Astrocyte (in vitro differentiated cells and primary cell): ENCODE measurements at regions not wholly inside any gene's neighbourhood (a gene's known extent, or its start where the extent isn't known, plus 50 kb on each side); places are given as distances from the start of the nearest gene placed in this dataset.

Experiments used
- DNase-seq: peaks from one replicate; pipeline ENCODE4 v3.0.0-alpha.2; 2010; ENCODE audit warnings: low read depth
- FAIRE-seq: peaks from 2 replicates; lab custom pipeline; 2011; peaks lifted over from hg19 to GRCh38; lab: Jason Lieb, UNC
- H2AFZ ChIP-seq: 2 replicates; pipeline ENCODE4 v1.6.0; 2012; ENCODE audit warnings: low read depth, low read length, inconsistent platforms
- H3K27ac ChIP-seq: 2 replicates; pipeline ENCODE4 v1.5.1; 2011; ENCODE audit warnings: low read depth, low read length, inconsistent platforms
- H3K27me3 ChIP-seq: 2 replicates; pipeline ENCODE4 v1.6.0; 2011; ENCODE audit warnings: low read length, inconsistent platforms; ENCODE audit not compliant: insufficient read depth
- H3K36me3 ChIP-seq: 2 replicates; pipeline ENCODE4 v1.5.1; 2011; ENCODE audit warnings: low read length, inconsistent platforms; ENCODE audit not compliant: insufficient read depth
- H3K4me1 ChIP-seq: 2 replicates; pipeline ENCODE4 v1.5.1; 2011; ENCODE audit warnings: low read length, inconsistent platforms; ENCODE audit not compliant: insufficient read depth
- H3K4me2 ChIP-seq: 2 replicates; pipeline ENCODE4 v1.6.0; 2012; ENCODE audit warnings: low read length, inconsistent platforms
- H3K4me3 ChIP-seq: 2 replicates; pipeline ENCODE4 v1.5.1; 2011; ENCODE audit warnings: low read depth, mild to moderate bottlenecking, low read length, inconsistent platforms; ENCODE audit not compliant: insufficient read depth
- H3K79me2 ChIP-seq: 2 replicates; pipeline ENCODE4 v1.6.0; 2012; ENCODE audit warnings: mild to moderate bottlenecking, low read length, inconsistent platforms; ENCODE audit not compliant: insufficient read depth
- H3K9ac ChIP-seq: 2 replicates; pipeline ENCODE4 v1.6.0; 2012; ENCODE audit warnings: mild to moderate bottlenecking, low read length, inconsistent platforms
- H3K9me3 ChIP-seq: 2 replicates; pipeline ENCODE4 v1.5.1; 2012; ENCODE audit warnings: low read depth, mild to moderate bottlenecking, low read length, inconsistent platforms; ENCODE audit not compliant: insufficient read depth
- H4K20me1 ChIP-seq: 2 replicates; pipeline ENCODE4 v1.6.0; 2012; ENCODE audit warnings: low read length, inconsistent platforms; ENCODE audit not compliant: insufficient read depth
- H3K27ac Mint-ChIP-seq: one replicate; pipeline ENCODE4 v1.8.0; 2021; ENCODE audit warnings: mild to moderate bottlenecking, mixed read lengths; ENCODE audit not compliant: unreplicated experiment
- H3K27me3 Mint-ChIP-seq: one replicate; pipeline ENCODE4 v1.8.0; 2021; ENCODE audit warnings: low read depth, mixed read lengths; ENCODE audit not compliant: unreplicated experiment
- H3K36me3 Mint-ChIP-seq: one replicate; pipeline ENCODE4 v1.8.0; 2021; ENCODE audit warnings: low read depth, mixed read lengths; ENCODE audit not compliant: unreplicated experiment
- H3K4me1 Mint-ChIP-seq: one replicate; pipeline ENCODE4 v1.8.0; 2021; ENCODE audit warnings: low read depth, mixed read lengths; ENCODE audit not compliant: unreplicated experiment
- H3K4me3 Mint-ChIP-seq: one replicate; pipeline ENCODE4 v1.8.0; 2021; ENCODE audit warnings: mild to moderate bottlenecking, moderate library complexity, mixed read lengths; ENCODE audit not compliant: unreplicated experiment
- H3K9me3 Mint-ChIP-seq: one replicate; pipeline ENCODE4 v1.8.0; 2021; ENCODE audit warnings: mild to moderate bottlenecking, mixed read lengths; ENCODE audit not compliant: unreplicated experiment
- EZH2 ChIP-seq: IDR thresholded peaks from 2 replicates; pipeline ENCODE4 v1.6.1; 2012; ENCODE audit warnings: mild to moderate bottlenecking, low read length, inconsistent platforms; ENCODE audit not compliant: insufficient read depth
- TF ChIP-seq, protein P1 (sequence below): IDR thresholded peaks from 2 replicates; pipeline ENCODE4 v1.5.1; 2011; ENCODE audit warnings: low read depth, mild to moderate bottlenecking, inconsistent platforms, low read length, moderate library complexity; ENCODE audit not compliant: insufficient read depth

- no peak overlapping the region for H3K9ac ChIP-seq
- H4K20me1 ChIP-seq: no peaks in the 10 kb centered on the region
- FAIRE-seq (no peak), DNase-seq (no peak)
- no peaks in the 10 kb centered on the region for H3K79me2 ChIP-seq
- no peaks in the 10 kb centered on the region for H3K4me1 Mint-ChIP-seq
- no peak overlapping the region for H3K4me3 Mint-ChIP-seq
- H3K36me3 ChIP-seq: no peaks in the 10 kb centered on the region
- no peak overlapping the region for H3K27ac Mint-ChIP-seq
- H3K9me3 ChIP-seq: no peaks in the 10 kb centered on the region
- peaks cover 1% of the 10 kb centered on the region for H3K9me3 Mint-ChIP-seq
- no peak overlapping the region for H2AFZ ChIP-seq
- H3K27ac ChIP-seq: no peak overlapping the region
- no peak overlapping the region for H3K4me3 ChIP-seq
- H3K4me2 ChIP-seq: no peak overlapping the region
- TF ChIP-seq, protein P1, sequence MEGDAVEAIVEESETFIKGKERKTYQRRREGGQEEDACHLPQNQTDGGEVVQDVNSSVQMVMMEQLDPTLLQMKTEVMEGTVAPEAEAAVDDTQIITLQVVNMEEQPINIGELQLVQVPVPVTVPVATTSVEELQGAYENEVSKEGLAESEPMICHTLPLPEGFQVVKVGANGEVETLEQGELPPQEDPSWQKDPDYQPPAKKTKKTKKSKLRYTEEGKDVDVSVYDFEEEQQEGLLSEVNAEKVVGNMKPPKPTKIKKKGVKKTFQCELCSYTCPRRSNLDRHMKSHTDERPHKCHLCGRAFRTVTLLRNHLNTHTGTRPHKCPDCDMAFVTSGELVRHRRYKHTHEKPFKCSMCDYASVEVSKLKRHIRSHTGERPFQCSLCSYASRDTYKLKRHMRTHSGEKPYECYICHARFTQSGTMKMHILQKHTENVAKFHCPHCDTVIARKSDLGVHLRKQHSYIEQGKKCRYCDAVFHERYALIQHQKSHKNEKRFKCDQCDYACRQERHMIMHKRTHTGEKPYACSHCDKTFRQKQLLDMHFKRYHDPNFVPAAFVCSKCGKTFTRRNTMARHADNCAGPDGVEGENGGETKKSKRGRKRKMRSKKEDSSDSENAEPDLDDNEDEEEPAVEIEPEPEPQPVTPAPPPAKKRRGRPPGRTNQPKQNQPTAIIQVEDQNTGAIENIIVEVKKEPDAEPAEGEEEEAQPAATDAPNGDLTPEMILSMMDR: no peak
- TF ChIP-seq EZH2: no peak
- H3K36me3 Mint-ChIP-seq: no peaks in the 10 kb centered on the region
- no peaks in the 10 kb centered on the region for H3K27me3 ChIP-seq
- no peaks in the 10 kb centered on the region for H3K27me3 Mint-ChIP-seq
- H3K4me1 ChIP-seq: no peaks in the 10 kb centered on the region
These were observed 163.2 kb downstream of the SLC7A11 start for GRCh38 chr4:138078751-138079520.

- no peak for TF ChIP-seq EZH2
- TF ChIP-seq, protein P1: no peak
- no peaks in the 10 kb centered on the region for H3K36me3 Mint-ChIP-seq
- no peak for DNase-seq
- H3K27ac Mint-ChIP-seq: no peak overlapping the region
- H3K4me2 ChIP-seq: no peak overlapping the region
- no peaks in the 10 kb centered on the region for H3K27me3 Mint-ChIP-seq
- H3K4me3 Mint-ChIP-seq: no peak overlapping the region
- H3K27ac ChIP-seq: no peak overlapping the region
- no peak overlapping the region for H3K9ac ChIP-seq
- peak; percentile 5 for FAIRE-seq
- H3K27me3 ChIP-seq: no peaks in the 10 kb centered on the region
- H2AFZ ChIP-seq: no peak overlapping the region
- no peaks in the 10 kb centered on the region for H4K20me1 ChIP-seq
- H3K4me1 ChIP-seq: no peaks in the 10 kb centered on the region
- H3K9me3 ChIP-seq: no peaks in the 10 kb centered on the region
- H3K79me2 ChIP-seq: no peaks in the 10 kb centered on the region
- H3K4me3 ChIP-seq: no peak overlapping the region
- peaks cover 1% of the 10 kb centered on the region for H3K9me3 Mint-ChIP-seq
- H3K4me1 Mint-ChIP-seq: no peaks in the 10 kb centered on the region
- no peaks in the 10 kb centered on the region for H3K36me3 ChIP-seq
These were observed 163.9 kb downstream of the SLC7A11 start for GRCh38 chr4:138078253-138078652.

DNA sequence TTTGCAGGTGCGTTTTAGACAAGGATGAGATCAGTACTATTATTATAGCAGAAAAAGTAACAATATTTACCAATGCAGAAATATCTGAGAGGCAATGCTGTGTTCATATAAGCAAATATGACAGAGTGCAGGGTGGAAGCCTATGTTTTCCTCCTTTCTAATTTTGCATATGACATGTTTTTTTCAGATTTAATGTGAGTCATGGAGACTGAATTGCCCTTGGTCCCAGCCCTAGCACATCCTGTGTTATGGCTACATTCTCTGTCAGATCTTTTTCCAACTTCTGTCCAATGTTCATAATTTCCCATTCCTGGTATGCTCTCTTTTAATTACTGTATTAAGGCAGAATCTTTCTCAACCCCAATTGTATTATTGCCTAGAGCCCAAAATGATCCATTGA lies 165.6 kb downstream of the SLC7A11 start:
- H3K4me3 ChIP-seq: no peak overlapping the region
- Mint-ChIP-seq H3K27ac (no peak overlapping the region), H3K4me3 (no peak overlapping the region), H3K4me1 (no peaks in the 10 kb centered on the region), H3K9me3 (peaks cover 1% of the 10 kb centered on the region), H3K27me3 (no peaks in the 10 kb centered on the region), H3K36me3 (no peaks in the 10 kb centered on the region)
- no peak overlapping the region for H3K4me2 ChIP-seq
- H3K9ac ChIP-seq: no peak overlapping the region
- no peaks in the 10 kb centered on the region for H3K79me2 ChIP-seq
- no peak for TF ChIP-seq EZH2
- TF ChIP-seq, protein P1: no peak
- no peak overlapping the region for H3K27ac ChIP-seq
- H3K4me1 ChIP-seq: no peaks in the 10 kb centered on the region
- H3K9me3 ChIP-seq: no peaks in the 10 kb centered on the region
- no peak for FAIRE-seq
- no peak for DNase-seq
- no peaks in the 10 kb centered on the region for H4K20me1 ChIP-seq
- no peaks in the 10 kb centered on the region for H3K27me3 ChIP-seq
- no peak overlapping the region for H2AFZ ChIP-seq
- no peaks in the 10 kb centered on the region for H3K36me3 ChIP-seq
